ENCODE measurements at regions not wholly inside any gene's neighbourhood (a gene's known extent, or its start where the extent isn't known, plus 50 kb on each side); places are given as distances from the start of the nearest gene placed in this dataset.

DNA sequence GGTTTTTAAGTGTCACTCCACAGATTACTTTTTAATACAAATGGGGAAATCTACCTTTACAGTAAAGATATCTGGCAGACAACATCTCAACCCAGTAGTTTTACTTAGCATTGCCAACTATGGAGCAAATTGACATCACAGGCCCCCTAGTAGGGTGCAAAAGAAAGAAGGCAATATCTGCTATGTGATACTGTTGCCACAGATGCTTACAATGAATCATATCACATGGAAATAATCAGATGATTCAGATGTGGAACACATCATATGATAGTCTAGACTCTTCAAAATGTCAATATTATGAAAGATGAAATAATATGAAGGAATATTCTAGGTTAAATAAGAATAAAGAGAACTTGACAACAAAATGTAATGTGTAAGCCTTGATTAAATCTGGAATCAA lies 322.5 kb downstream of the BMP2 start:
- no peaks in the 10 kb centered on the region for H3K36me3 ChIP-seq
- intact Hi-C loops (cut with DNase I; ENCODE audit: low total_unique reads), result no loop called here
- H3K9me3 ChIP-seq, result no peaks in the 10 kb centered on the region
- H3K27ac ChIP-seq, result peak overlapping the region in 1 of 4 donors; percentile 72
- peaks cover 0 to 41% (median 6%) of the 10 kb centered on the region in 4 donors for H3K4me1 ChIP-seq
- no peak overlapping the region for H3K4me3 ChIP-seq
- in situ Hi-C loops (cut with MboI; ENCODE audit: low pct_ligation_motif_present in 1 of 4, low pct_unique_long_range_greater_than_20kb in 1 of 4, low sequenced_read_pairs in 3 of 4), result no loop called here
- no peak for TF ChIP-seq EP300 (IDR thresholded peaks at IDR 0.05; ENCODE audit: low read depth)
- no peak for TF ChIP-seq POLR2A (IDR thresholded peaks at IDR 0.05)
- TF ChIP-seq POLR2AphosphoS5 (IDR thresholded peaks at IDR 0.05), result no peak
- TF ChIP-seq, protein P1, sequence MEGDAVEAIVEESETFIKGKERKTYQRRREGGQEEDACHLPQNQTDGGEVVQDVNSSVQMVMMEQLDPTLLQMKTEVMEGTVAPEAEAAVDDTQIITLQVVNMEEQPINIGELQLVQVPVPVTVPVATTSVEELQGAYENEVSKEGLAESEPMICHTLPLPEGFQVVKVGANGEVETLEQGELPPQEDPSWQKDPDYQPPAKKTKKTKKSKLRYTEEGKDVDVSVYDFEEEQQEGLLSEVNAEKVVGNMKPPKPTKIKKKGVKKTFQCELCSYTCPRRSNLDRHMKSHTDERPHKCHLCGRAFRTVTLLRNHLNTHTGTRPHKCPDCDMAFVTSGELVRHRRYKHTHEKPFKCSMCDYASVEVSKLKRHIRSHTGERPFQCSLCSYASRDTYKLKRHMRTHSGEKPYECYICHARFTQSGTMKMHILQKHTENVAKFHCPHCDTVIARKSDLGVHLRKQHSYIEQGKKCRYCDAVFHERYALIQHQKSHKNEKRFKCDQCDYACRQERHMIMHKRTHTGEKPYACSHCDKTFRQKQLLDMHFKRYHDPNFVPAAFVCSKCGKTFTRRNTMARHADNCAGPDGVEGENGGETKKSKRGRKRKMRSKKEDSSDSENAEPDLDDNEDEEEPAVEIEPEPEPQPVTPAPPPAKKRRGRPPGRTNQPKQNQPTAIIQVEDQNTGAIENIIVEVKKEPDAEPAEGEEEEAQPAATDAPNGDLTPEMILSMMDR (IDR thresholded peaks at IDR 0.05), result no peak
- no peak for DNase-seq
- H3K27me3 ChIP-seq, result no peaks in the 10 kb centered on the region

DNA sequence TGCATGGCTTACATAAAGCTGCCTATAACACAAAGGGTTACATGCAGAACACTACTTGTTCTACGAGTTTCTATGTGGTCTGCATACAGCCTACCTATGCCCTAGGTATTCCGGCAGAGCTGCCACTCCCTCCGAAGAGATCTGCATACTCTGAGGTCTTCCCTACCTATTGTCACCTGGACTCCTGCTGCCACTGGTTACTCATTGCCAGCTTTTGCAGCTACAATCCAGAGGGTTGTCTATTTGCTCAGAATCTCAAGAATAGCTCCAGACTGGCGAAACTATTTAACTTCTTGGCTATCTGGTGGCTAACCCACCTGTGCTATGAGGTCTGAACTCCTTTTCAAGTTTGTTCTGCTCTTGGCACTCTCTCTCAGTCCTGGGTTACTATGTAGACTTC lies 323.3 kb downstream of the BMP2 start:
- no peak overlapping the region for H3K4me3 ChIP-seq
- H3K36me3 ChIP-seq, result no peaks in the 10 kb centered on the region
- no peaks in the 10 kb centered on the region for H3K9me3 ChIP-seq
- peak overlapping the region; percentile 48 to 72 (median 56) for H3K27ac ChIP-seq
- peaks cover 0 to 32% (median 5%) of the 10 kb centered on the region in 4 donors for H3K4me1 ChIP-seq
- no peaks in the 10 kb centered on the region for H3K27me3 ChIP-seq
- DNase-seq, result peak; percentile 63
- 33 to 51% methylated on average over 1 to 4 of the region's 4 CpGs for WGBS, 2 donors (ENCODE audit: low coverage in 1 of 2)
- no peak for TF ChIP-seq EP300 (IDR thresholded peaks at IDR 0.05; ENCODE audit: low read depth)
- peak in 1 of 3 donors; percentile 13 for TF ChIP-seq POLR2AphosphoS5 (IDR thresholded peaks at IDR 0.05)
- TF ChIP-seq, protein P1 (IDR thresholded peaks at IDR 0.05), result no peak
- TF ChIP-seq POLR2A (IDR thresholded peaks at IDR 0.05), result no peak
- intact Hi-C loops (cut with DNase I; ENCODE audit: low total_unique reads) (no loop called here), in situ Hi-C loops (cut with MboI; ENCODE audit: low pct_ligation_motif_present in 1 of 4, low pct_unique_long_range_greater_than_20kb in 1 of 4, low sequenced_read_pairs in 3 of 4) (no loop called here)

DNA sequence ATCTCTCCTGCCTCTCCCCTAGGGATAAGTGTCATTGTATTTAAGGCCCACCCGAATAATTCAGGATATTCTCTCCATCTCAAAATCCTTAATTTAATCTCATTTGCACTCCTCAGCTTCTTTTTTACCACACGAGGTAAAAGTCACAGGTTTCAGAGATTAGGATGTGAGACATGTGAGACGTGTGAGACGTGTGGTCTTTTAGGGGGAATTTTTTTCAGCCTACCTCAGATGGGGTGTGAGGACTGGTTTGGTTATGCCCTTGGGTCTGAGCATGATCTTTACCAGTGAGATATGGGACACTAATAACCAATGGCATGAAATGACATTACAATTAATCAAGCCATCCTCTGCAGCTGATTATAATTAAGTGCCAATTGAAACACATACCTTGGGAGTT lies 324.2 kb downstream of the BMP2 start:
- Histone ChIP-seq H3K27me3 (no peaks in the 10 kb centered on the region), H3K4me3 (no peak overlapping the region), H3K4me1 (peaks cover 0 to 26% (median 3%) of the 10 kb centered on the region in 4 donors), H3K36me3 (no peaks in the 10 kb centered on the region), H3K9me3 (no peaks in the 10 kb centered on the region), H3K27ac (peak overlapping the region in 2 of 4 donors; percentile 55 to 72)
- intact Hi-C loops (cut with DNase I; ENCODE audit: low total_unique reads), result no loop called here
- in situ Hi-C loops (cut with MboI; ENCODE audit: low pct_ligation_motif_present in 1 of 4, low pct_unique_long_range_greater_than_20kb in 1 of 4, low sequenced_read_pairs in 3 of 4), result no loop called here
- no peak for TF ChIP-seq POLR2A (IDR thresholded peaks at IDR 0.05)
- TF ChIP-seq EP300 (IDR thresholded peaks at IDR 0.05; ENCODE audit: low read depth), result no peak
- TF ChIP-seq, protein P1 (IDR thresholded peaks at IDR 0.05), result no peak
- no peak for TF ChIP-seq POLR2AphosphoS5 (IDR thresholded peaks at IDR 0.05)
- WGBS, 2 donors (ENCODE audit: low coverage in 1 of 2), result 77 to 82% methylated on average over 4 of the region's 4 CpGs
- DNase-seq, result no peak

DNA sequence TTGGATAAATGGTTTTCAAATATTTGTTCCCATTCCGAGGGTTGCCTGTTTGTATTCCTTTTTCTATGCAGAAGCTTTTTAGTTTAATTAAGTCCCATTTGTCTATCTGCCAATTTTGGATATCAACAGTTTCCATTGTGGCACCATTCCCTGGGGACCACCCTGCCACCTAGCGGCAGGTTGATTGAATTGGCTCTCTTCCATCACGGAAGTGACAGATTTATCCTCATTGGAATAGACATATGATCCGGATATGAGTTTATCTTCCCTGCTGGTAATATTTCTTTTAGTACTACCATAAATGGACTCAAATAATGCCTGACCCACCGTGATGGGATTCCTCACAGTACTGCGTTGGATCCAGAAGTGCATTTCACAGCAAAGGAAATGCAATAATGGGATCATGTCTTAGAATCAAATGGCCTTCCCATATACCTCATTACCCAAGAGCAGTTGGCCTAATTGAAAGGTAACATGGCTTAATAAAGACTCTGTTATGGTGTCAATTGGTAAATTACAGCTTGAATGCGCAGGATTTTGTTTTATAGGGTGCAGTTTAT lies 327.0 kb downstream of the BMP2 start:
- no peaks in the 10 kb centered on the region for H3K36me3 ChIP-seq
- in situ Hi-C loops (cut with MboI; ENCODE audit: low pct_ligation_motif_present in 1 of 4, low pct_unique_long_range_greater_than_20kb in 1 of 4, low sequenced_read_pairs in 3 of 4) (no loop called here), intact Hi-C loops (cut with DNase I; ENCODE audit: low total_unique reads) (no loop called here)
- no peak overlapping the region for H3K27ac ChIP-seq
- WGBS, 2 donors (ENCODE audit: low coverage in 1 of 2), result 25 to 27% methylated on average over 5 to 7 of the region's 7 CpGs
- peak; percentile 41 for DNase-seq
- no peak overlapping the region for H3K4me3 ChIP-seq
- H3K9me3 ChIP-seq, result peaks cover 5 to 9% of the 10 kb centered on the region in 2 donors
- H3K27me3 ChIP-seq, result no peaks in the 10 kb centered on the region
- TF ChIP-seq, protein P1 (IDR thresholded peaks at IDR 0.05), result peak; percentile 43 to 71 (median 60)
- no peak for TF ChIP-seq EP300 (IDR thresholded peaks at IDR 0.05; ENCODE audit: low read depth)
- H3K4me1 ChIP-seq, result peaks cover 0 to 17% (median 3%) of the 10 kb centered on the region in 4 donors

Measured in transverse colon (tissue), 4 donors.